ENCODE measurements at regions not wholly inside any gene's neighbourhood (a gene's known extent, or its start where the extent isn't known, plus 50 kb on each side); places are given as distances from the start of the nearest gene placed in this dataset.

DNA sequence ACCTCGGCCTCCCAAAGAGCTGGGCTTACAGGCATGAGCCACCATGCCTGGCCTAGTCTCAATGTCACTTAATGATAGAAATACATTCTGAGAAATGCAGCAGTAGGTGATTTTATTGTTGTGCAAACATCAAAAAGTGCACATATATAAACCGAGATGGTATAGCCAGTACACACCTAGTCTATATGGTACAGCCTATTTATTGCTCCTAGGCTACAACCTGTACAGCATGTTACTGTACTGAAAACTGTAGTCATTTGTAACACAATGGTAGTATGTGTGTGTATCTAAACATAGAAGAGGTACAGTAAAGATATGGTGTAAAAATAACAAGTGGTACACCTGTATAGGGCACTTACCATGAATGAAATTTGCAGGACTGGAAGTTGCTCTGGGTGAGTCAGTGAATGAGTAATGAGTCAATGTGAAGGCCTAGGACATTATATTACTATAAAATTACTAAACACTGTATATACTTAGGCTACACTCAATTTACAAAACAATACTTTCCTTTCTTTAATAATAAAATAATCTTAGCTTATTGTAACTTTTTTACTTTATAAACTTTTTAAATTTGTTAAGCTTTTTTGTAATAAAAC is 166.7 kb upstream of the SYT1 start:
- DNase-seq (ENCODE audit: low read depth): peak; percentile 12

GRCh38 chr12:78698747-78699146 is 165.8 kb upstream of the SYT1 start:
- DNase-seq (ENCODE audit: low read depth): peak; percentile 49

DNA sequence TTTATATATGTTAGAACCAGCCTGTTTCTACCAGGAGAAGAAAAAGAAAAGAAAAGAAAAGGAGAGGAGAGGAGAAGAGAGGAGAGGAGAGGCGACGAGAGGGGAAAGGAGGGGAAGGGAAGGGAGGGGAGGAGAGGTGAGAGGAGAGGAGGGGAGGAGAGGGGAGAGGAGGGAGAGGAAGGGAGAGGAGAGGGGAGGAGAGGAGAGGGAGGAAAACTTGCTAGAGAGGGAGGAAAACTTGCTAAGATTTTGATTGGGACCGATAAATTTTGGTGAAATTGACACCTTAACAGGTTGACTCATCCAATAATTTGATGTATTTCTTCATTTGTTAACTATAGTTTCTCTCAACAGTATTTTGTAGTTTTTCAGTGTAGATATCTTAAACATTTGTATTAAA is 164.0 kb upstream of the SYT1 start:
- no peak for DNase-seq (ENCODE audit: low read depth)

DNA sequence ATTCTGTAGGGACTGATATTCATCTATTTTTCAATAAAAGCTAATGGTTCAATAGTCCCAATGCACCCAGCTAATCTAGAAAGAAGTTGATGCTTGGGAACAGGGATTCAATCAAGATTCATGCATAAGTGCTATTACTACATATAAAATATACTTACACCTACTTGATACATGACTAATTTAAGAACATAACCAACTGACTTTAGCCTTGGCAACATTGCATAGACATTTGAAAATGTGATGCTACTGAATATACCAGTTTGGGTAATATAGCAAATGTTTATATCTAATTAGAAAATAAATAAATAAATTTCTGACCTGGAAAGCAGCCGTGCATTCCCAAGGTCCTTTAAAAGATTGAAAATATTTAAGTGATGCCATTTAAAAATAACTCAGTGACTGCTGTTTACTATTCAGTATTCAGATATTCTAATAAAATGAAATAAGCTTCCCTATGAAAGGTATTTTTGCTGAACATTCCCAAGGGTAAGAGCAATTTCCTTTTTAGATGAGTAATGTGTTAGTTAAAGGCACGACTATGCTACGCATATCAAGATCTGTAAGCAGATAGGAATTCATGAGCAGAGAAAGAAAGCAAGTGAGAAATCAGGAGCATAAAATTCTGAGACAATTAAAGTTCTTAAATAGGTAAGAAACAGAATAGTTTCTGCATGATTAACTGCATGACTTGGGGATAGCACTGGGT is 160.6 kb upstream of the SYT1 start:
- DNase-seq (ENCODE audit: low read depth): peak; percentile 94

GRCh38 chr12:78711954-78712353 is 152.6 kb upstream of the SYT1 start:
- no peak for DNase-seq (ENCODE audit: low read depth)

GRCh38 chr12:78712834-78713481 is 151.6 kb upstream of the SYT1 start:
- no peak for DNase-seq (ENCODE audit: low read depth)

- no peak for DNase-seq (ENCODE audit: low read depth)
Observed at GRCh38 chr12:78719721-78720120, 144.9 kb upstream of the SYT1 start.

GRCh38 chr12:78721906-78722305 is 142.7 kb upstream of the SYT1 start:
- DNase-seq (ENCODE audit: low read depth): no peak

- no peak for DNase-seq (ENCODE audit: low read depth)
Observed at GRCh38 chr12:78725033-78725432, 139.5 kb upstream of the SYT1 start.

GRCh38 chr12:78725951-78726580 is 138.5 kb upstream of the SYT1 start:
- no peak for DNase-seq (ENCODE audit: low read depth)

GRCh38 chr12:78726854-78727253 is 137.7 kb upstream of the SYT1 start:
- no peak for DNase-seq (ENCODE audit: low read depth)

GRCh38 chr12:78732481-78732880 is 132.1 kb upstream of the SYT1 start:
- DNase-seq (ENCODE audit: low read depth): no peak

- DNase-seq (ENCODE audit: low read depth): no peak
Observed at GRCh38 chr12:78739653-78740052, 124.9 kb upstream of the SYT1 start.

DNA sequence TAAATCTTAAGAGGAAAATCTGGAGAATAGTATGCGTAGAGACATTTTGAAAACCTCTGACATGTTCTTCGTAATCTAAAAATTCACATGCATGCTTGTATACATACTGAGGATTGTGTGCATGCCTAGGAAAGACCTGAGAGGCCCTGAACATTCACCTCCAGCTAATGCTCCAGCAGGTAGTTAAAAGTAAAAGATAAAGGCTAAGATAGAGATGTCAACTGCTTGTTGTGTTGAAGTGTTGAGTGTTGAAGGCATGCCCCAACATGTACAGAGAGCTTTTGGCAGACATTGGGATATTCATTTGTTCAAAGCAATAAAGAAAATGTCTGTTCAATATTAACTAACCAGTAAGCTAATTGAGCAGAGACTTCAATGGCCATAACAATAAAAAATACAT is 118.6 kb upstream of the SYT1 start:
- no peak for DNase-seq (ENCODE audit: low read depth)

- no peak for DNase-seq (ENCODE audit: low read depth)
Observed at GRCh38 chr12:78753058-78753457, 111.5 kb upstream of the SYT1 start.

DNA sequence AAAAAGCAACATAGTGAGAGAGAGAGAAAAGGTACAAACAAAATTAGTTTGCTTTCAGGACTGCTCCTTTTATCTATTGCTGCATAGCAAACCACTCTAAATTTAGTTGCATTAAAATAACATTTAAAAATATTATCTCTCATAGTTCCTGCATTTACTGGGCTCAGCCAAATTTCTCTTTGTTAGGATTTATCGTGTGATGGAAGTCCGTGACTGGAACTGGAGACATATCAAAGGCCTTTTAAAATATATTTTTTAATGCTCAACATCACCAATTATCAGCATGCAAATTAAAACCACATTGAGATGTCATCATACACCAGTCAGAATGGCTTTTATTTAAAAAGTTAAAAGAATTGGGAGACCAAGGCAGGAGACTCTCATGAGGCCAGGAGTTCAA is 107.6 kb upstream of the SYT1 start:
- DNase-seq (ENCODE audit: low read depth): peak; percentile 1

GRCh38 chr12:78759367-78759766 is 105.2 kb upstream of the SYT1 start:
- peak; percentile 58 for DNase-seq (ENCODE audit: low read depth)

GRCh38 chr12:78760906-78761305 is 103.7 kb upstream of the SYT1 start:
- no peak for DNase-seq (ENCODE audit: low read depth)

GRCh38 chr12:78764913-78765312 is 99.7 kb upstream of the SYT1 start:
- DNase-seq (ENCODE audit: low read depth): no peak

DNA sequence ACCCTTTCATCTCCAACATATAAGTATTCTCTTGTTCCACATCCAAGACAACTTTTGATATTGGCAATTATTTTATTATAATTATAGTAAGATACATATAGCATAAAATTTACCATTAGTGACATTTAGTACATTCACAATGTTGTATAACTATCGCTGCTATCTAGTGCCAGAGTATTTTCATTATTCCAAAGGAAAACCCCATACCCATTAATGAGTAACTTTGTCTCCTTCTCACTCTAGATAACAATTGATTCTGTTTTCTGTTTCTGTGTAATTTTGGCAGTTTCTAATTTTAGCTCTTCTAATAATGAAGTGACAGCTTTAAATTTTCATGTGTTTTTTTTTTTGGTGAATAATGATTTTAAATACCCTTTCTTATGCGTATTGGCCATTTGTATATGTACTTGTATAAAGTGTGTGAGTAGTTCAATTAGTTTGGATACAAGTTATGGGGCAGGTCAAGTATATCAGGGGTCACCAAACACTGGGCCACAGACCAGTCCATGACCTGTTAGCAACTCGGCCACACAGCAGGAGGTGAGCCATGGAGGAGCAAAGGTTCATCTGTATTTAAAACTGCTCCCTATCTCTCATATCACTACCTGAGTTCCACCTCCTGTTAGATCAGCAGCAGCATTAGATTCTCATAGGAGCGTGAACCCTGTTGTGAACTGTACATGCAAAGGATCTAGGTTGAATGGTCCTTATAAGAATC is 97.2 kb upstream of the SYT1 start:
- no peak for DNase-seq (ENCODE audit: low read depth)

DNA sequence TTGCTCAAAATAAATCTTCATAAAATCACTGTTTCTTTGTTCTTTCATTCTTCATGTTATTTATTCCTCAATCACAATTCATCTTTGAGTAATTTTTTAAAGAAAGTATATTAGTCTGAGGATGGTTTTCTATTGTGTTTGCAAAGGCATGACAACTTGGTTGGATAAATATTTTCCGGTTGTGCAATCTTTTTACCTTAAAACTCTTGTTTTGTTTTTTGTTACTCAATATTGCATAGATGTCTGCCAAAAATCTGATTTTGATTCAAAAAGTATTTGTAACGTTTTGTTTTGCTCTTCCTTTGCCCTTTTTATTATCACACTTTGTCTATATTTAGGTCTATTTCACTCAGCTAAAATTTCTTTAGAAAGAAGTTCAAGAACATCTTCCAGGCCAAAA is 86.2 kb upstream of the SYT1 start:
- DNase-seq (ENCODE audit: low read depth): no peak

GRCh38 chr12:78787576-78787975 is 77.0 kb upstream of the SYT1 start:
- no peak for DNase-seq (ENCODE audit: low read depth)
